Peyer's patch (tissue), 4 donors: ENCODE measurements at regions not wholly inside any gene's neighbourhood (a gene's known extent, or its start where the extent isn't known, plus 50 kb on each side); places are given as distances from the start of the nearest gene placed in this dataset.

Experiments
- POLR2A ChIP-seq, 2 donors: fragments of 450-650 bp; IDR thresholded peaks; one replicate each; pipeline ENCODE4 v1.5.1; 2017; ENCODE audit warnings: antibody characterized with exemption in 2 of 2, mild to moderate bottlenecking in 2 of 2, moderate library complexity in 2 of 2
- TF ChIP-seq, protein P1 (sequence below), 6 experiments: fragments of 450-650 bp in 4 of 6; fragments of 200-600 bp in 2 of 6; sonication (generic) in 1 of 6; IDR thresholded peaks; one replicate each; pipeline ENCODE4 v1.5.1; 2017 to 2019; ENCODE audit warnings: antibody characterized with exemption in 6 of 6, mild to moderate bottlenecking in 3 of 6, moderate library complexity in 1 of 6

DNA sequence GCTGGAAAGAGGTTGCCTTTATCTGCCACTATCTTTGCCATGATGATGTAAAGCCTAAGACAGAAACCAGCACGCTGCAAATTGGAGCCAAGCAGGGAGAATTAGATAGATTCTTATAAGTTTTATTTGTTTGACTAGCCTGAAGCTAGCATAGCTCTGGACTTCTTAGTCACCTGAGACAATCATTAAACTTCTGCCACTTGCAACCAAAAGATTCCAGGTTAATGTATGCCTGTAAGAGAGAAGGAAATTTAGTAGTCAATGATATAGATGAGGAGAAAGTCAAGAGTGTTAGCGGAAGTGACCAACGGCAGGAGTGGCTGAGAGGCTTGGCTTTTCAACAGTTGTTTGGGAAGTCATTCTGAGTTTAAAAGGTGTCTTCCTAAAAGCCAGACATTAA is 1106.6 kb downstream of the VRK1 start:
- TF ChIP-seq, protein P1, sequence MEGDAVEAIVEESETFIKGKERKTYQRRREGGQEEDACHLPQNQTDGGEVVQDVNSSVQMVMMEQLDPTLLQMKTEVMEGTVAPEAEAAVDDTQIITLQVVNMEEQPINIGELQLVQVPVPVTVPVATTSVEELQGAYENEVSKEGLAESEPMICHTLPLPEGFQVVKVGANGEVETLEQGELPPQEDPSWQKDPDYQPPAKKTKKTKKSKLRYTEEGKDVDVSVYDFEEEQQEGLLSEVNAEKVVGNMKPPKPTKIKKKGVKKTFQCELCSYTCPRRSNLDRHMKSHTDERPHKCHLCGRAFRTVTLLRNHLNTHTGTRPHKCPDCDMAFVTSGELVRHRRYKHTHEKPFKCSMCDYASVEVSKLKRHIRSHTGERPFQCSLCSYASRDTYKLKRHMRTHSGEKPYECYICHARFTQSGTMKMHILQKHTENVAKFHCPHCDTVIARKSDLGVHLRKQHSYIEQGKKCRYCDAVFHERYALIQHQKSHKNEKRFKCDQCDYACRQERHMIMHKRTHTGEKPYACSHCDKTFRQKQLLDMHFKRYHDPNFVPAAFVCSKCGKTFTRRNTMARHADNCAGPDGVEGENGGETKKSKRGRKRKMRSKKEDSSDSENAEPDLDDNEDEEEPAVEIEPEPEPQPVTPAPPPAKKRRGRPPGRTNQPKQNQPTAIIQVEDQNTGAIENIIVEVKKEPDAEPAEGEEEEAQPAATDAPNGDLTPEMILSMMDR (IDR thresholded peaks at IDR 0.05) = no peak
- TF ChIP-seq POLR2A (IDR thresholded peaks at IDR 0.05) = no peak
